ENCODE measurements at regions not wholly inside any gene's neighbourhood (a gene's known extent, or its start where the extent isn't known, plus 50 kb on each side); places are given as distances from the start of the nearest gene placed in this dataset.

DNA sequence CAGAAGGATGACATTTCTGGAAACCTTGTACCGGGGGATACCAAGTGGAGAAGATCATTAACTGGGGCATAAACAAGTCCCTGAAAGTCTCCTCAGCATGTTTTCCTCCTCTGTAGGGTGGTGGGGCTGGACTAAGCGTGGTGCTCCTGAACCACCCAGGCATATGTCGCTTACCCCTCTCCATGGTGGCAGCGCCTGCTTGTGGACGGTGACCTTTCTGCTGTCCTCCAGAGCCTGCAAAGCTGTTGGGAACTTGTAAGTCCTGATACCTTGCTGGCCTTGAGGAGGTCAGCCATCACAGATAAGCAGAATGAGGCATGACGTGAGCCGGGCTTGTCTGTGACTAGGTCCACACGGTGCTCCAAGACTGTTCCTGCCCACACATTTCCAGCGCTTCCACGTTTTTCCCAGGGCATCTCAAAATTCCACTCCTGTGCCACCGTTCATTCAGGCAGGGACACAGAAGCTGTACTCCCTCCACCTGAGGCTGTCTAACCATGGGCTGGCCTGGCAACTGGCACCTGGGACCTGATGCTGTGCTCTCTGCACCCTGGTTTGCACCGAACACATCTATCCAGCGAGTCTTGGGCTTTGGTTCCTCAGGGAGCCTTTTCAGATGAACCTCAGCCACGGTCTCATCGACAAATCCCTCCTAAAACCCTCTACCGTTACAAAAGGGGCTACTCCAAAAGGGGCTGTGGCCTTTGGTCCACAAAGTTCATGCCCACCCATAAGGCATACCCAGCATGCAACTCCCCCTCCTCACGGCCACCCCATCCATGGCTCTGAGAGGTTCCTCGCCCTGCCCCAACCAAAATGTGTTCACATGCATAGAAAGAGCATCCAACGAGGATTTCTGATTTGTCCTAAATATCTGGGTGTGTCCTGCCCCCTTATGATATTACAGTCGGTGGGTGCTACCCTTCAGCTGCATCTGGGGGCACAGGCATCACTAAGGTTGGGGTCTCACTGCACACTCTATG is 199.6 kb upstream of the DIO3 start:
- TF ChIP-seq ZNF274 (IDR thresholded peaks at IDR 0.05; ENCODE audit: low read depth, low read length) = no peak
- TF ChIP-seq FOSL1 (IDR thresholded peaks at IDR 0.05; ENCODE audit: low read depth) = no peak
- TF ChIP-seq ATF3 (IDR thresholded peaks at IDR 0.05) = no peak
- TF ChIP-seq POLR2AphosphoS5 (IDR thresholded peaks at IDR 0.05; ENCODE audit: low read depth, low read length) = no peak
- no peak for TF ChIP-seq JUND (IDR thresholded peaks at IDR 0.05)
- no peak for TF ChIP-seq POLR2A (IDR thresholded peaks at IDR 0.05; ENCODE audit: borderline replicate concordance, extremely low read depth, insufficient read depth, insufficient read length)
- no peak for TF ChIP-seq TCF7L2 (IDR thresholded peaks at IDR 0.05; ENCODE audit: borderline replicate concordance, extremely low read depth, insufficient read depth, insufficient read length)
- TF ChIP-seq EZH2phosphoT487 (IDR thresholded peaks at IDR 0.05; ENCODE audit: borderline replicate concordance) = no peak
- TF ChIP-seq SRF (IDR thresholded peaks at IDR 0.05; ENCODE audit: low read depth) = no peak
- no peak for TF ChIP-seq YY1 (IDR thresholded peaks at IDR 0.05; ENCODE audit: extremely low read depth, insufficient replicate concordance, low read depth, low read length)
- TF ChIP-seq, protein P1, sequence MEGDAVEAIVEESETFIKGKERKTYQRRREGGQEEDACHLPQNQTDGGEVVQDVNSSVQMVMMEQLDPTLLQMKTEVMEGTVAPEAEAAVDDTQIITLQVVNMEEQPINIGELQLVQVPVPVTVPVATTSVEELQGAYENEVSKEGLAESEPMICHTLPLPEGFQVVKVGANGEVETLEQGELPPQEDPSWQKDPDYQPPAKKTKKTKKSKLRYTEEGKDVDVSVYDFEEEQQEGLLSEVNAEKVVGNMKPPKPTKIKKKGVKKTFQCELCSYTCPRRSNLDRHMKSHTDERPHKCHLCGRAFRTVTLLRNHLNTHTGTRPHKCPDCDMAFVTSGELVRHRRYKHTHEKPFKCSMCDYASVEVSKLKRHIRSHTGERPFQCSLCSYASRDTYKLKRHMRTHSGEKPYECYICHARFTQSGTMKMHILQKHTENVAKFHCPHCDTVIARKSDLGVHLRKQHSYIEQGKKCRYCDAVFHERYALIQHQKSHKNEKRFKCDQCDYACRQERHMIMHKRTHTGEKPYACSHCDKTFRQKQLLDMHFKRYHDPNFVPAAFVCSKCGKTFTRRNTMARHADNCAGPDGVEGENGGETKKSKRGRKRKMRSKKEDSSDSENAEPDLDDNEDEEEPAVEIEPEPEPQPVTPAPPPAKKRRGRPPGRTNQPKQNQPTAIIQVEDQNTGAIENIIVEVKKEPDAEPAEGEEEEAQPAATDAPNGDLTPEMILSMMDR (IDR thresholded peaks at IDR 0.05 in 2 of 3, conservative IDR thresholded peaks at IDR 0.05 in 1 of 3; ENCODE audit: borderline replicate concordance in 1 of 3, insufficient read depth in 1 of 3, low read depth in 2 of 3, low read length in 2 of 3) = no peak
- TF ChIP-seq CBX3 (IDR thresholded peaks at IDR 0.05; ENCODE audit: low read depth) = no peak
- no peak for TF ChIP-seq SIN3A (IDR thresholded peaks at IDR 0.05; ENCODE audit: low read depth)
- TF ChIP-seq MAX (IDR thresholded peaks at IDR 0.05) = no peak
- intact Hi-C loops (cut with micrococcal nuclease) = no loop called here
- no TSS peak for BruUV-seq (replicated peaks)

More for the DNA sequence above, 199.6 kb upstream of the DIO3 start:
- DNase-seq (ENCODE audit: low read depth, low spot score) = no peak
- Histone ChIP-seq H3K27ac (ENCODE audit: low read depth, low read length) (no peak overlapping the region), H3K4me3 (replicated peaks in 1 of 2; ENCODE audit: low read depth in 1 of 2, low read length in 2 of 2) (no peak overlapping the region), H3K27me3 (ENCODE audit: insufficient read depth, low read length) (no peaks in the 10 kb centered on the region), H3K36me3 (ENCODE audit: control insufficient read depth in 1 of 2, insufficient read depth in 2 of 2, low read length in 2 of 2) (no peaks in the 10 kb centered on the region), H2AFZ (ENCODE audit: low read depth, low read length, poor library complexity, severe bottlenecking) (no peak overlapping the region), H3K9ac (ENCODE audit: low read length) (no peak overlapping the region), H3K79me2 (ENCODE audit: insufficient read depth, low read length) (no peaks in the 10 kb centered on the region), H4K20me1 (ENCODE audit: insufficient read depth) (no peaks in the 10 kb centered on the region), H3K4me1 (ENCODE audit: control insufficient read depth in 1 of 2, insufficient read depth in 2 of 2, low read length in 2 of 2) (no peaks in the 10 kb centered on the region), H3K9me3 (ENCODE audit: control insufficient read depth in 1 of 2, insufficient read depth in 1 of 2, low read depth in 1 of 2, low read length in 2 of 2) (no peaks in the 10 kb centered on the region), H3K9me2 (ENCODE audit: insufficient read depth) (no peaks in the 10 kb centered on the region), H3K4me2 (ENCODE audit: low read length) (no peak overlapping the region)
- ChIA-PET POLR2A (no interaction called here), CTCF (no interaction called here), RAD21 (ENCODE audit: low non-redundant PET in 1 of 2, low total read pairs in 2 of 2, uncharacterized antibody in 2 of 2, unreplicated experiment in 2 of 2) (no interaction called here)
- ATAC-seq = no peak
